ENCODE measurements at regions not wholly inside any gene's neighbourhood (a gene's known extent, or its start where the extent isn't known, plus 50 kb on each side); places are given as distances from the start of the nearest gene placed in this dataset.

DNA sequence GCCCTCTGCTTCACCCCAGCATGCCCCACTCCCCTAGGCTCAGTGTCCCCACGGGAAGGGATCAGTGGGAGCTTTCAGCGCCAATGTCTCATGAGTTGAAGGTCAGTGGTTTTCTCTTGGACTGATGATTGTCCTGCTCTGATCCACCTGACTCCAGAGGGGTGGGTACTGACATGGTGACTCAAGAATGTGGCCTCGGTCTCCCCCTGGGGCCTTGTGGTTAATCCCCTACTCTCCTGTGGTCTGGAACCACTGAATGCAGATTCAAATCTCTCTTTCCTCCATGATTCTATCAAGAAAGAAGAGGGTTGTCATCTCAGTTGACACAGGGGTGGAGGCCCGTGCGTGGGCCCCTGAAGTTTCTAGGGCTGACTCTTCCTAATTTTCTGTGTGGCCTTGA is 176.9 kb downstream of the RPS24 start:
- TF ChIP-seq, protein P1, sequence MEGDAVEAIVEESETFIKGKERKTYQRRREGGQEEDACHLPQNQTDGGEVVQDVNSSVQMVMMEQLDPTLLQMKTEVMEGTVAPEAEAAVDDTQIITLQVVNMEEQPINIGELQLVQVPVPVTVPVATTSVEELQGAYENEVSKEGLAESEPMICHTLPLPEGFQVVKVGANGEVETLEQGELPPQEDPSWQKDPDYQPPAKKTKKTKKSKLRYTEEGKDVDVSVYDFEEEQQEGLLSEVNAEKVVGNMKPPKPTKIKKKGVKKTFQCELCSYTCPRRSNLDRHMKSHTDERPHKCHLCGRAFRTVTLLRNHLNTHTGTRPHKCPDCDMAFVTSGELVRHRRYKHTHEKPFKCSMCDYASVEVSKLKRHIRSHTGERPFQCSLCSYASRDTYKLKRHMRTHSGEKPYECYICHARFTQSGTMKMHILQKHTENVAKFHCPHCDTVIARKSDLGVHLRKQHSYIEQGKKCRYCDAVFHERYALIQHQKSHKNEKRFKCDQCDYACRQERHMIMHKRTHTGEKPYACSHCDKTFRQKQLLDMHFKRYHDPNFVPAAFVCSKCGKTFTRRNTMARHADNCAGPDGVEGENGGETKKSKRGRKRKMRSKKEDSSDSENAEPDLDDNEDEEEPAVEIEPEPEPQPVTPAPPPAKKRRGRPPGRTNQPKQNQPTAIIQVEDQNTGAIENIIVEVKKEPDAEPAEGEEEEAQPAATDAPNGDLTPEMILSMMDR (IDR thresholded peaks at IDR 0.05; ENCODE audit: insufficient read depth, missing control alignments): no peak
- no peak for DNase-seq (ENCODE audit: insufficient read length, low spot score)
- no peak for FAIRE-seq

DNA sequence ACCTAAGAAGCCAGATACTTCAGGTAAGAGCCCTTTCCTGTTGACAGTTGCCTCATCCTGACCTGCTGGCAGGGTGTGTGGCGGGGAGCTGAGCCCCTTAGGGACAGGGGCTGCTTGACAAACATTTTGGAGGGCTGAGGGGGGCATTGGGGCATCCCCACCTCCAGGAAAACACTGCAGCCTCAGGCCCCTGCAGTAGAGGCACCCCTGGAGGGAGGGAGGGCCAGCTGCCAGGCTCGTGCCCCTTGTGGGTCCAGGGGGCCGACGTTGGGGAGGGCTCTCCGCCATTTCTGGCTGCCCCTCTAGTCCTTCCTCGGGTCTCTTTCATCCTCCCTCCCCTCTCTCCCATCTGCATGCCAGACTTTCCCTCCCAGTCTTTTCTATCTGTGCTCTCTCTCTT is 177.3 kb downstream of the RPS24 start:
- DNase-seq (ENCODE audit: insufficient read length, low spot score): no peak
- TF ChIP-seq, protein P1 (IDR thresholded peaks at IDR 0.05; ENCODE audit: insufficient read depth, missing control alignments): no peak
- no peak for FAIRE-seq

- DNase-seq (ENCODE audit: insufficient read length, low spot score) (peak; percentile 64), FAIRE-seq (no peak)
- TF ChIP-seq, protein P1 (IDR thresholded peaks at IDR 0.05; ENCODE audit: insufficient read depth, missing control alignments): peak; percentile 71
These were observed 177.9 kb downstream of the RPS24 start for GRCh38 chr10:78211561-78212051.

- TF ChIP-seq, protein P1 (IDR thresholded peaks at IDR 0.05; ENCODE audit: insufficient read depth, missing control alignments): peak; percentile 11
- FAIRE-seq (peak; percentile 81), DNase-seq (ENCODE audit: insufficient read length, low spot score) (peak; percentile 89)
These were observed 178.6 kb downstream of the RPS24 start for GRCh38 chr10:78212060-78212785.

GRCh38 chr10:78212786-78213175 is 179.1 kb downstream of the RPS24 start:
- DNase-seq (ENCODE audit: insufficient read length, low spot score) (no peak), FAIRE-seq (no peak)
- TF ChIP-seq, protein P1 (IDR thresholded peaks at IDR 0.05; ENCODE audit: insufficient read depth, missing control alignments): no peak

DNA sequence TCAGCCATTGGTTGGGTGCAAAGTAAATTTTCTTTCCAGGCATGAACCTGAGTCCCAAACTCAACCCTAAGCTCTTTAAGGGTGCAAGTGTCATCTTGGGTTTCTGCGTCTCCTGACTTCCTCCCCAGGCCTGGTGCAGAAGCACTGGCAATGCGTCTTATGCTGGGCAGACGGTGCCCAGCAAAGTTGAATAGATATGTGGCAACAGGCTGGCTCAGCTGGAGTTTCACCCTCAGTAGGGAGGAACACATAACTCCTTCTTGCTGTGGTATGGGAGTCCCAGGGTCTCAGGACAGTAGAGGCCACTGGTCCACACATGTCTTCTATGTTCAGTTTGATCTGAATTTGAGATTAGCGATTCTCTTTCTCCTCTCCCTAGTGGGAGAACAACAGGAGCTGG is 181.3 kb downstream of the RPS24 start:
- TF ChIP-seq, protein P1 (IDR thresholded peaks at IDR 0.05; ENCODE audit: insufficient read depth, missing control alignments): no peak
- DNase-seq (ENCODE audit: insufficient read length, low spot score) (no peak), FAIRE-seq (no peak)

GRCh38 chr10:78215645-78216044 is 182.0 kb downstream of the RPS24 start:
- DNase-seq (ENCODE audit: insufficient read length, low spot score) (no peak), FAIRE-seq (no peak)
- TF ChIP-seq, protein P1 (IDR thresholded peaks at IDR 0.05; ENCODE audit: insufficient read depth, missing control alignments): no peak

Measured in D721Med (cell line).